ENCODE measurements at regions not wholly inside any gene's neighbourhood (a gene's known extent, or its start where the extent isn't known, plus 50 kb on each side); places are given as distances from the start of the nearest gene placed in this dataset.
A peak's percentile ranks its signal among the peaks of the same experiment; 100 is the strongest.
"Not testable (repeated sequence)": the region's sequence is repeated elsewhere in the genome, so short reads cannot be mapped to it uniquely, and the experiment has no call there.

GRCh38 chr13:61215601-61216000 lies 200.0 kb downstream of the PCDH20 start:
- Mint-ChIP-seq H3K27me3 (no peaks in the 10 kb centered on the region), H3K36me3 (no peaks in the 10 kb centered on the region), H3K9me3 (peaks cover 0 to 28% (median 7%) of the 10 kb centered on the region in 11 donors), H3K4me1 (no peaks in the 10 kb centered on the region), H3K4me3 (no peak overlapping the region), H3K27ac (no peak overlapping the region)
- no peaks in the 10 kb centered on the region for H3K4me1 ChIP-seq (ENCODE audit: control insufficient read depth in 2 of 2, insufficient read depth in 2 of 2, low read length in 2 of 2)
- H3K27me3 ChIP-seq (ENCODE audit: control insufficient read depth in 2 of 2, insufficient read depth in 2 of 2, low read length in 2 of 2) = no peaks in the 10 kb centered on the region
- ATAC-seq (no peak), DNase-seq (no peak)
- no peaks in the 10 kb centered on the region for H3K9me3 ChIP-seq (ENCODE audit: control insufficient read depth in 2 of 3, low read length in 3 of 3)
- H3K36me3 ChIP-seq (ENCODE audit: control insufficient read depth in 2 of 3, insufficient read depth in 3 of 3, low read length in 3 of 3) = no peaks in the 10 kb centered on the region
- ChIA-PET CTCF (no interaction called here), POLR2A (no interaction called here)
- intact Hi-C loops (cut with micrococcal nuclease) = no loop called here
- no peak overlapping the region for H3K27ac ChIP-seq (ENCODE audit: low read depth, low read length)
- H3K4me3 ChIP-seq (ENCODE audit: low read length) = no peak overlapping the region

GRCh38 chr13:61215116-61215515 lies 200.5 kb downstream of the PCDH20 start:
- no peaks in the 10 kb centered on the region for H3K36me3 Mint-ChIP-seq
- H3K9me3 ChIP-seq (ENCODE audit: control insufficient read depth in 2 of 3, low read length in 3 of 3) = no peaks in the 10 kb centered on the region
- no peaks in the 10 kb centered on the region for H3K4me1 Mint-ChIP-seq
- H3K27ac ChIP-seq (ENCODE audit: low read depth, low read length) = no peak overlapping the region
- no peaks in the 10 kb centered on the region for H3K27me3 Mint-ChIP-seq
- H3K36me3 ChIP-seq (ENCODE audit: control insufficient read depth in 2 of 3, insufficient read depth in 3 of 3, low read length in 3 of 3) = no peaks in the 10 kb centered on the region
- H3K27ac Mint-ChIP-seq = no peak overlapping the region
- peaks cover 0 to 27% (median 6%) of the 10 kb centered on the region in 11 donors for H3K9me3 Mint-ChIP-seq
- POLR2A ChIA-PET = no interaction called here
- intact Hi-C loops (cut with micrococcal nuclease) = no loop called here
- DNase-seq = no peak
- ATAC-seq = no peak
- H3K4me3 Mint-ChIP-seq = no peak overlapping the region
- no peaks in the 10 kb centered on the region for H3K27me3 ChIP-seq (ENCODE audit: control insufficient read depth in 2 of 2, insufficient read depth in 2 of 2, low read length in 2 of 2)
- no peaks in the 10 kb centered on the region for H3K4me1 ChIP-seq (ENCODE audit: control insufficient read depth in 2 of 2, insufficient read depth in 2 of 2, low read length in 2 of 2)
- H3K4me3 ChIP-seq (ENCODE audit: low read length) = no peak overlapping the region
- CTCF ChIA-PET = no interaction called here

- no peaks in the 10 kb centered on the region for H3K4me1 ChIP-seq (ENCODE audit: control insufficient read depth in 2 of 2, insufficient read depth in 2 of 2, low read length in 2 of 2)
- H3K4me3 ChIP-seq (ENCODE audit: low read length) = no peak overlapping the region
- Mint-ChIP-seq H3K36me3 (no peaks in the 10 kb centered on the region), H3K4me1 (no peaks in the 10 kb centered on the region), H3K9me3 (peaks cover 0 to 27% (median 6%) of the 10 kb centered on the region in 11 donors), H3K4me3 (no peak overlapping the region), H3K27me3 (no peaks in the 10 kb centered on the region), H3K27ac (no peak overlapping the region)
- ChIA-PET POLR2A (no interaction called here), CTCF (no interaction called here)
- DNase-seq (no peak), ATAC-seq (no peak)
- intact Hi-C loops (cut with micrococcal nuclease) = no loop called here
- no peak overlapping the region for H3K27ac ChIP-seq (ENCODE audit: low read depth, low read length)
- H3K9me3 ChIP-seq (ENCODE audit: control insufficient read depth in 2 of 3, low read length in 3 of 3) = no peaks in the 10 kb centered on the region
- no peaks in the 10 kb centered on the region for H3K36me3 ChIP-seq (ENCODE audit: control insufficient read depth in 2 of 3, insufficient read depth in 3 of 3, low read length in 3 of 3)
- no peaks in the 10 kb centered on the region for H3K27me3 ChIP-seq (ENCODE audit: control insufficient read depth in 2 of 2, insufficient read depth in 2 of 2, low read length in 2 of 2)
Measured at GRCh38 chr13:61214551-61214950, 201.1 kb downstream of the PCDH20 start.

- H3K27me3 ChIP-seq (ENCODE audit: control insufficient read depth in 2 of 2, insufficient read depth in 2 of 2, low read length in 2 of 2); H3K4me1 ChIP-seq (ENCODE audit: control insufficient read depth in 2 of 2, insufficient read depth in 2 of 2, low read length in 2 of 2); H3K9me3 ChIP-seq (ENCODE audit: control insufficient read depth in 2 of 3, low read length in 3 of 3); H3K27ac Mint-ChIP-seq; H3K4me3 Mint-ChIP-seq; ATAC-seq; H3K4me3 ChIP-seq (ENCODE audit: low read length); intact Hi-C loops (cut with micrococcal nuclease); CTCF ChIA-PET; POLR2A ChIA-PET; H3K27ac ChIP-seq (ENCODE audit: low read depth, low read length); H3K4me1 Mint-ChIP-seq; DNase-seq; H3K27me3 Mint-ChIP-seq; H3K36me3 ChIP-seq (ENCODE audit: control insufficient read depth in 2 of 3, insufficient read depth in 3 of 3, low read length in 3 of 3); H3K36me3 Mint-ChIP-seq: not testable (repeated sequence)
- peaks cover 0 to 14% (median 2%) of the 10 kb centered on the region in 11 donors for H3K9me3 Mint-ChIP-seq
Measured at GRCh38 chr13:61205898-61206297, 209.8 kb downstream of the PCDH20 start.

GRCh38 chr13:61204025-61204424 lies 211.6 kb downstream of the PCDH20 start:
- Mint-ChIP-seq H3K4me1 (no peaks in the 10 kb centered on the region), H3K4me3 (no peak overlapping the region), H3K9me3 (peaks cover 0 to 16% (median 4%) of the 10 kb centered on the region in 11 donors), H3K27me3 (no peaks in the 10 kb centered on the region), H3K36me3 (no peaks in the 10 kb centered on the region), H3K27ac (no peak overlapping the region)
- Histone ChIP-seq H3K27ac (ENCODE audit: low read depth, low read length) (no peak overlapping the region), H3K4me1 (ENCODE audit: control insufficient read depth in 2 of 2, insufficient read depth in 2 of 2, low read length in 2 of 2) (no peaks in the 10 kb centered on the region), H3K27me3 (ENCODE audit: control insufficient read depth in 2 of 2, insufficient read depth in 2 of 2, low read length in 2 of 2) (no peaks in the 10 kb centered on the region), H3K9me3 (ENCODE audit: control insufficient read depth in 2 of 3, low read length in 3 of 3) (no peaks in the 10 kb centered on the region), H3K4me3 (ENCODE audit: low read length) (no peak overlapping the region), H3K36me3 (ENCODE audit: control insufficient read depth in 2 of 3, insufficient read depth in 3 of 3, low read length in 3 of 3) (no peaks in the 10 kb centered on the region)
- intact Hi-C loops (cut with micrococcal nuclease) = no loop called here
- DNase-seq = no peak
- ChIA-PET POLR2A (no interaction called here), CTCF (no interaction called here)
- no peak for ATAC-seq

GRCh38 chr13:61202042-61202441 lies 213.6 kb downstream of the PCDH20 start:
- Mint-ChIP-seq H3K4me1 (no peaks in the 10 kb centered on the region), H3K27ac (peak overlapping the region in 1 of 9 donors; percentile 9), H3K27me3 (no peaks in the 10 kb centered on the region), H3K4me3 (no peak overlapping the region), H3K9me3 (peaks cover 0 to 16% (median 4%) of the 10 kb centered on the region in 11 donors), H3K36me3 (no peaks in the 10 kb centered on the region)
- Histone ChIP-seq H3K27me3 (ENCODE audit: control insufficient read depth in 2 of 2, insufficient read depth in 2 of 2, low read length in 2 of 2) (no peaks in the 10 kb centered on the region), H3K4me3 (ENCODE audit: low read length) (no peak overlapping the region), H3K27ac (ENCODE audit: low read depth, low read length) (no peak overlapping the region), H3K4me1 (ENCODE audit: control insufficient read depth in 2 of 2, insufficient read depth in 2 of 2, low read length in 2 of 2) (no peaks in the 10 kb centered on the region), H3K9me3 (ENCODE audit: control insufficient read depth in 2 of 3, low read length in 3 of 3) (no peaks in the 10 kb centered on the region), H3K36me3 (ENCODE audit: control insufficient read depth in 2 of 3, insufficient read depth in 3 of 3, low read length in 3 of 3) (no peaks in the 10 kb centered on the region)
- ChIA-PET CTCF (no interaction called here), POLR2A (no interaction called here)
- no peak for ATAC-seq
- no peak for DNase-seq
- intact Hi-C loops (cut with micrococcal nuclease) = no loop called here

- H3K27me3 Mint-ChIP-seq = no peaks in the 10 kb centered on the region
Measured at GRCh38 chr13:61192826-61193225, 222.8 kb downstream of the PCDH20 start.

More at GRCh38 chr13:61192826-61193225, 222.8 kb downstream of the PCDH20 start:
- no peaks in the 10 kb centered on the region for H3K4me1 ChIP-seq (ENCODE audit: control insufficient read depth in 2 of 2, insufficient read depth in 2 of 2, low read length in 2 of 2)
- ATAC-seq (no peak), DNase-seq (no peak)
- POLR2A ChIA-PET = no interaction called here
- no peaks in the 10 kb centered on the region for H3K9me3 ChIP-seq (ENCODE audit: control insufficient read depth in 2 of 3, low read length in 3 of 3)
- no peaks in the 10 kb centered on the region for H3K27me3 ChIP-seq (ENCODE audit: control insufficient read depth in 2 of 2, insufficient read depth in 2 of 2, low read length in 2 of 2)
- no peak overlapping the region for H3K27ac ChIP-seq (ENCODE audit: low read depth, low read length)
- Mint-ChIP-seq H3K4me1 (no peaks in the 10 kb centered on the region), H3K27ac (no peak overlapping the region), H3K4me3 (no peak overlapping the region), H3K36me3 (no peaks in the 10 kb centered on the region), H3K9me3 (peaks cover 0 to 10% (median 5%) of the 10 kb centered on the region in 11 donors)
- H3K4me3 ChIP-seq (ENCODE audit: low read length) = no peak overlapping the region
- no peaks in the 10 kb centered on the region for H3K36me3 ChIP-seq (ENCODE audit: control insufficient read depth in 2 of 3, insufficient read depth in 3 of 3, low read length in 3 of 3)
- CTCF ChIA-PET = no interaction called here
- intact Hi-C loops (cut with micrococcal nuclease) = no loop called here
